ENCODE measurements at regions not wholly inside any gene's neighbourhood (a gene's known extent, or its start where the extent isn't known, plus 50 kb on each side); places are given as distances from the start of the nearest gene placed in this dataset.
"Not testable (repeated sequence)": the region's sequence is repeated elsewhere in the genome, so short reads cannot be mapped to it uniquely, and the experiment has no call there.

- no peak for DNase-seq (ENCODE audit: low spot score)
Measured at GRCh38 chr2:226125176-226125883, 674.3 kb downstream of the IRS1 start.

GRCh38 chr2:226124548-226125011 is 675.0 kb downstream of the IRS1 start:
- DNase-seq (ENCODE audit: low spot score) = no peak

- no peak for DNase-seq (ENCODE audit: low spot score)
Measured at GRCh38 chr2:226123300-226123699, 676.3 kb downstream of the IRS1 start.

- no peak for DNase-seq (ENCODE audit: low spot score)
Measured at GRCh38 chr2:226122041-226122440, 677.6 kb downstream of the IRS1 start.

GRCh38 chr2:226121046-226121738 is 678.4 kb downstream of the IRS1 start:
- DNase-seq (ENCODE audit: low spot score) = no peak

GRCh38 chr2:226118471-226119429 is 680.9 kb downstream of the IRS1 start:
- DNase-seq (ENCODE audit: low spot score) = no peak

GRCh38 chr2:226117510-226118065 is 682.0 kb downstream of the IRS1 start:
- no peak for DNase-seq (ENCODE audit: low spot score)

- no peak for DNase-seq (ENCODE audit: low spot score)
Measured at GRCh38 chr2:226116346-226116745, 683.3 kb downstream of the IRS1 start.

GRCh38 chr2:226115832-226116200 is 683.8 kb downstream of the IRS1 start:
- DNase-seq (ENCODE audit: low spot score) = no peak

GRCh38 chr2:226115102-226115831 is 684.4 kb downstream of the IRS1 start:
- DNase-seq (ENCODE audit: low spot score) = no peak

- no peak for DNase-seq (ENCODE audit: low spot score)
Measured at GRCh38 chr2:226114436-226114835, 685.2 kb downstream of the IRS1 start.

- DNase-seq (ENCODE audit: low spot score) = no peak
Measured at GRCh38 chr2:226098861-226099745, 699.6 kb downstream of the NYAP2 start.

GRCh38 chr2:226095058-226095457 is 695.5 kb downstream of the NYAP2 start:
- no peak for DNase-seq (ENCODE audit: low spot score)

GRCh38 chr2:226093364-226093763 is 693.9 kb downstream of the NYAP2 start:
- DNase-seq (ENCODE audit: low spot score) = no peak

- no peak for DNase-seq (ENCODE audit: low spot score)
Measured at GRCh38 chr2:226088366-226088674, 688.8 kb downstream of the NYAP2 start.

GRCh38 chr2:226087505-226088365 is 688.2 kb downstream of the NYAP2 start:
- no peak for DNase-seq (ENCODE audit: low spot score)

GRCh38 chr2:226087051-226087450 is 687.5 kb downstream of the NYAP2 start:
- DNase-seq (ENCODE audit: low spot score) = no peak

- no peak for DNase-seq (ENCODE audit: low spot score)
Measured at GRCh38 chr2:226086190-226086589, 686.7 kb downstream of the NYAP2 start.

GRCh38 chr2:226085425-226085824 is 685.9 kb downstream of the NYAP2 start:
- not testable (repeated sequence) for DNase-seq (ENCODE audit: low spot score)

GRCh38 chr2:226080334-226080733 is 680.8 kb downstream of the NYAP2 start:
- DNase-seq (ENCODE audit: low spot score) = no peak

All from CD4-positive, alpha-beta T cell treated with Interleukin-6 at 100 ng/mL for 8 hours (primary cell).